Fibroblast of lung (primary cell): ENCODE measurements at regions not wholly inside any gene's neighbourhood (a gene's known extent, or its start where the extent isn't known, plus 50 kb on each side); places are given as distances from the start of the nearest gene placed in this dataset.

ENCODE experiments used
- DNase-seq, 2 donors: peaks; one replicate each; pipeline versions ENCODE4 v3.0.0 to v3.0.0-alpha.2; 2010; ENCODE audit warnings: low read depth in 2 of 2
- H2AFZ ChIP-seq: 2 replicates; pipeline ENCODE4 v1.5.1; 2012; ENCODE audit warnings: low read length, control low read depth, inconsistent platforms
- H3K27ac ChIP-seq: 2 replicates; pipeline ENCODE4 v1.5.1; 2011; ENCODE audit warnings: low read length, control low read depth; ENCODE audit not compliant: insufficient read depth
- H3K27me3 ChIP-seq: 2 replicates; pipeline ENCODE4 v1.5.1; 2011; ENCODE audit warnings: mild to moderate bottlenecking, low read length; ENCODE audit not compliant: control insufficient read depth, insufficient read depth
- H3K36me3 ChIP-seq: 2 replicates; pipeline ENCODE4 v1.5.1; 2011; ENCODE audit warnings: low read length; ENCODE audit not compliant: control insufficient read depth, insufficient read depth
- H3K4me1 ChIP-seq: 2 replicates; pipeline ENCODE4 v1.5.1; 2011; ENCODE audit warnings: low read length; ENCODE audit not compliant: control insufficient read depth, insufficient read depth; ENCODE audit errors: extremely low read depth
- H3K4me2 ChIP-seq: 2 replicates; pipeline ENCODE4 v1.5.1; 2011; ENCODE audit warnings: low read length, control low read depth; ENCODE audit not compliant: insufficient read depth; ENCODE audit errors: extremely low read depth
- H3K4me3 ChIP-seq, 4 experiments: fragments of 200-600 bp in 1 of 4; sonication (generic) in 1 of 4; replicated peaks in 1 of 4; 2 replicates each; pipeline ENCODE4 v1.5.1; 2011 to 2016; ENCODE audit warnings: low read length in 4 of 4, low read depth in 3 of 4, mild to moderate bottlenecking in 3 of 4, control low read depth in 2 of 4, inconsistent platforms in 1 of 4, mixed read lengths in 1 of 4; ENCODE audit not compliant: insufficient read depth in 1 of 4; ENCODE audit errors: control extremely low read depth in 1 of 4
- H3K79me2 ChIP-seq: 2 replicates; pipeline ENCODE4 v1.5.1; 2012; ENCODE audit warnings: mild to moderate bottlenecking, low read length, inconsistent platforms; ENCODE audit not compliant: control insufficient read depth, insufficient read depth
- H3K9ac ChIP-seq: 2 replicates; pipeline ENCODE4 v1.5.1; 2011; ENCODE audit warnings: mild to moderate bottlenecking, low read length, control low read depth; ENCODE audit not compliant: insufficient read depth
- H3K9me3 ChIP-seq: 2 replicates; pipeline ENCODE4 v1.5.1; 2012; ENCODE audit warnings: low read depth, low read length; ENCODE audit not compliant: control insufficient read depth, insufficient read depth
- H4K20me1 ChIP-seq: 2 replicates; pipeline ENCODE4 v1.5.1; 2011; ENCODE audit warnings: low read length; ENCODE audit not compliant: control insufficient read depth, insufficient read depth; ENCODE audit errors: extremely low read depth
- CTCF ChIP-seq, 2 donors: IDR thresholded peaks in 1 of 2; conservative IDR thresholded peaks in 1 of 2; 1 replicate in 1 of 2; 2 replicates in 1 of 2; pipeline ENCODE4 v1.5.1; 2011 to 2012; ENCODE audit warnings: low read length in 2 of 2, control low read depth in 1 of 2, inconsistent platforms in 1 of 2, low read depth in 1 of 2, mild to moderate bottlenecking in 1 of 2
- EZH2 ChIP-seq: IDR thresholded peaks from 2 replicates; pipeline ENCODE4 v1.5.1; 2012; ENCODE audit warnings: low read length, control low read depth, mild to moderate bottlenecking; ENCODE audit errors: missing control alignments

- TF ChIP-seq CTCF (conservative IDR thresholded peaks at IDR 0.05 in 1 of 2, IDR thresholded peaks at IDR 0.05 in 1 of 2; ENCODE audit: low read depth in 1 of 2, low read length in 2 of 2) (no peak), EZH2 (no peak)
- Histone ChIP-seq H3K4me1 (no peaks in the 10 kb centered on the region), H3K79me2 (no peaks in the 10 kb centered on the region), H3K36me3 (no peaks in the 10 kb centered on the region), H3K9me3 (no peaks in the 10 kb centered on the region), H2AFZ (no peak overlapping the region), H3K9ac (no peak overlapping the region), H3K4me2 (no peak overlapping the region), H3K4me3 (no peak overlapping the region), H4K20me1 (no peaks in the 10 kb centered on the region), H3K27ac (no peak overlapping the region), H3K27me3 (no peaks in the 10 kb centered on the region)
- DNase-seq, result no peak
Measured at GRCh38 chr10:64463406-64463805, 942.2 kb downstream of the REEP3 start.

GRCh38 chr10:64465653-64466052 is 944.5 kb downstream of the REEP3 start:
- no peak for DNase-seq
- Histone ChIP-seq H3K79me2 (no peaks in the 10 kb centered on the region), H2AFZ (no peak overlapping the region), H4K20me1 (no peaks in the 10 kb centered on the region), H3K27ac (no peak overlapping the region), H3K9me3 (no peaks in the 10 kb centered on the region), H3K36me3 (no peaks in the 10 kb centered on the region), H3K4me3 (no peak overlapping the region), H3K4me2 (no peak overlapping the region), H3K27me3 (no peaks in the 10 kb centered on the region), H3K9ac (no peak overlapping the region), H3K4me1 (no peaks in the 10 kb centered on the region)
- TF ChIP-seq EZH2 (no peak), CTCF (conservative IDR thresholded peaks at IDR 0.05 in 1 of 2, IDR thresholded peaks at IDR 0.05 in 1 of 2; ENCODE audit: low read depth in 1 of 2, low read length in 2 of 2) (no peak)

DNA sequence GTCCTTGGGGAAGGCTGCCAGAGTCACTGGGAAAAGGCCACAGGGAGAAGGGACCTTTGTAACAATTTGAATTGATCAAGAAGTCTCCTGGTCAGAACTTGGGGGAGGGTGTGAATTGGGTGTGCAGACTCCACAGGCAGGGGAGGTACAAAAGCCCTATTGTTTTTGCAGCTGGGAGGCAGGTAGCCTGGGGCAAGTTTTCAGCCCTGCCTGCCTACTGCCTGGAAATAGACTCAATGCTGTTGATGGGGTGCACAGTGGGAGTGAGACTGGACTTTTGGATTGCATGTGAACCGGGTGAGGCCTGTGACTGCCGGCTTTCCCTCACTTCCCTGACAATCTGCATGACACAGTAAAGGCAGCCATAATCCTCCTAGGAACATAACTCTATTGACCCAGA is 947.0 kb downstream of the REEP3 start:
- H3K36me3 ChIP-seq, result no peaks in the 10 kb centered on the region
- H3K4me1 ChIP-seq, result no peaks in the 10 kb centered on the region
- H3K27me3 ChIP-seq, result no peaks in the 10 kb centered on the region
- no peak overlapping the region for H3K4me2 ChIP-seq
- no peak overlapping the region for H3K9ac ChIP-seq
- H3K9me3 ChIP-seq, result no peaks in the 10 kb centered on the region
- no peak overlapping the region for H3K27ac ChIP-seq
- H4K20me1 ChIP-seq, result no peaks in the 10 kb centered on the region
- no peaks in the 10 kb centered on the region for H3K79me2 ChIP-seq
- TF ChIP-seq CTCF (conservative IDR thresholded peaks at IDR 0.05 in 1 of 2, IDR thresholded peaks at IDR 0.05 in 1 of 2; ENCODE audit: low read depth in 1 of 2, low read length in 2 of 2), result no peak
- no peak for TF ChIP-seq EZH2
- no peak overlapping the region for H3K4me3 ChIP-seq
- H2AFZ ChIP-seq, result no peak overlapping the region
- no peak for DNase-seq
